NOMO-1 (cell line): ENCODE measurements at regions not wholly inside any gene's neighbourhood (a gene's known extent, or its start where the extent isn't known, plus 50 kb on each side); places are given as distances from the start of the nearest gene placed in this dataset.
"Not testable (repeated sequence)": the region's sequence is repeated elsewhere in the genome, so short reads cannot be mapped to it uniquely, and the experiment has no call there.

Experiments
- DNase-seq, 2 experiments: peaks; one replicate each; lab custom pipeline; 2025; ENCODE audit not compliant: unreplicated experiment in 2 of 2; lab: John Stamatoyannopoulos, UW

GRCh38 chr18:54662986-54663385 lies 71.9 kb downstream of the DYNAP start:
- DNase-seq: no peak

- DNase-seq: not testable (repeated sequence)
These were observed 78.7 kb downstream of the DYNAP start for GRCh38 chr18:54669701-54670100.

GRCh38 chr18:54671291-54671881 lies 80.3 kb downstream of the DYNAP start:
- DNase-seq: peak; percentile 9 to 24

- no peak for DNase-seq
These were observed 81.1 kb downstream of the DYNAP start for GRCh38 chr18:54672109-54672508.

GRCh38 chr18:54672846-54673475 lies 81.9 kb downstream of the DYNAP start:
- DNase-seq: no peak

GRCh38 chr18:54673936-54674335 lies 82.9 kb downstream of the DYNAP start:
- no peak for DNase-seq

GRCh38 chr18:54675076-54675475 lies 84.0 kb downstream of the DYNAP start:
- DNase-seq: no peak

- DNase-seq: peak; percentile 11 to 54
These were observed 88.5 kb downstream of the DYNAP start for GRCh38 chr18:54679318-54680149.

GRCh38 chr18:54684784-54685183 lies 93.7 kb downstream of the DYNAP start:
- no peak for DNase-seq

GRCh38 chr18:54689319-54689718 lies 98.3 kb downstream of the DYNAP start:
- DNase-seq: no peak

GRCh38 chr18:54690198-54690597 lies 99.2 kb downstream of the DYNAP start:
- DNase-seq: no peak

GRCh38 chr18:54692463-54692862 lies 101.4 kb downstream of the DYNAP start:
- DNase-seq: no peak

GRCh38 chr18:54696616-54697293 lies 105.7 kb downstream of the DYNAP start:
- no peak for DNase-seq

GRCh38 chr18:54700580-54700979 lies 109.5 kb downstream of the DYNAP start:
- DNase-seq: no peak

- no peak for DNase-seq
These were observed 111.6 kb downstream of the DYNAP start for GRCh38 chr18:54702686-54703085.

GRCh38 chr18:54710074-54710899 lies 118.0 kb upstream of the RAB27B start:
- no peak for DNase-seq

- DNase-seq: no peak
These were observed 117.4 kb upstream of the RAB27B start for GRCh38 chr18:54710900-54711281.

GRCh38 chr18:54712306-54712705 lies 116.0 kb upstream of the RAB27B start:
- DNase-seq: peak in 1 of 2 experiments; percentile 13

GRCh38 chr18:54712758-54713157 lies 115.5 kb upstream of the RAB27B start:
- DNase-seq: no peak

GRCh38 chr18:54713386-54713785 lies 114.9 kb upstream of the RAB27B start:
- no peak for DNase-seq
